HL-60 (cell line): ENCODE measurements at regions not wholly inside any gene's neighbourhood (a gene's known extent, or its start where the extent isn't known, plus 50 kb on each side); places are given as distances from the start of the nearest gene placed in this dataset.

Source experiments
- POLR2AphosphoS5 ChIP-seq: IDR thresholded peaks from 2 replicates; pipeline ENCODE4 v1.6.1; 2012; ENCODE audit warnings: low read depth
- TF ChIP-seq, protein P1 (sequence below): IDR thresholded peaks from one replicate; pipeline ENCODE4 v1.5.1; 2011; ENCODE audit warnings: low read length, control low read depth, inconsistent platforms; ENCODE audit not compliant: insufficient read depth
- TF ChIP-seq, protein P2 (sequence below): IDR thresholded peaks from 2 replicates; pipeline ENCODE4 v1.6.1; 2012; ENCODE audit warnings: low read depth; ENCODE audit not compliant: insufficient replicate concordance

DNA sequence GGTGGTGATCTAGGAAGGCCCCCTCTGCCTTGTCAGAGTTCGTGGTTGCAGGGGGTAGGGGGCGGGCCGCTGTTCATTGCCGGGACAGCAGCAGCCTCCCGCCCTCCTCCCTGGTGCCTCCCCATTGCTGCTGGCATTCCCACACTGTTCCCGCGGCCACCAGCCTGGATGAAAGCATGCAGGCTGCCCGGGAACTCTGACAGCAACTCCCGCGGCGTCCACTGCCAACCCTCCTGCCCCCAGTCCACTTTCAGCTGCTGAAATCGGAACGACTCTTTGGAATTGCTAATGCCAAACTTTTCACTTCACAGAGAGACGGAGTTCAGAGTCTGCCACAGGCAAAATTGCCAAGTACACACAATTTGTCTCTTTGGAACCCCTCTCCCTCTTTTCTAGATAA is 121.9 kb downstream of the BEND2 start:
- TF ChIP-seq, protein P1, sequence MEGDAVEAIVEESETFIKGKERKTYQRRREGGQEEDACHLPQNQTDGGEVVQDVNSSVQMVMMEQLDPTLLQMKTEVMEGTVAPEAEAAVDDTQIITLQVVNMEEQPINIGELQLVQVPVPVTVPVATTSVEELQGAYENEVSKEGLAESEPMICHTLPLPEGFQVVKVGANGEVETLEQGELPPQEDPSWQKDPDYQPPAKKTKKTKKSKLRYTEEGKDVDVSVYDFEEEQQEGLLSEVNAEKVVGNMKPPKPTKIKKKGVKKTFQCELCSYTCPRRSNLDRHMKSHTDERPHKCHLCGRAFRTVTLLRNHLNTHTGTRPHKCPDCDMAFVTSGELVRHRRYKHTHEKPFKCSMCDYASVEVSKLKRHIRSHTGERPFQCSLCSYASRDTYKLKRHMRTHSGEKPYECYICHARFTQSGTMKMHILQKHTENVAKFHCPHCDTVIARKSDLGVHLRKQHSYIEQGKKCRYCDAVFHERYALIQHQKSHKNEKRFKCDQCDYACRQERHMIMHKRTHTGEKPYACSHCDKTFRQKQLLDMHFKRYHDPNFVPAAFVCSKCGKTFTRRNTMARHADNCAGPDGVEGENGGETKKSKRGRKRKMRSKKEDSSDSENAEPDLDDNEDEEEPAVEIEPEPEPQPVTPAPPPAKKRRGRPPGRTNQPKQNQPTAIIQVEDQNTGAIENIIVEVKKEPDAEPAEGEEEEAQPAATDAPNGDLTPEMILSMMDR, result no peak
- no peak for TF ChIP-seq POLR2AphosphoS5
- TF ChIP-seq, protein P2, sequence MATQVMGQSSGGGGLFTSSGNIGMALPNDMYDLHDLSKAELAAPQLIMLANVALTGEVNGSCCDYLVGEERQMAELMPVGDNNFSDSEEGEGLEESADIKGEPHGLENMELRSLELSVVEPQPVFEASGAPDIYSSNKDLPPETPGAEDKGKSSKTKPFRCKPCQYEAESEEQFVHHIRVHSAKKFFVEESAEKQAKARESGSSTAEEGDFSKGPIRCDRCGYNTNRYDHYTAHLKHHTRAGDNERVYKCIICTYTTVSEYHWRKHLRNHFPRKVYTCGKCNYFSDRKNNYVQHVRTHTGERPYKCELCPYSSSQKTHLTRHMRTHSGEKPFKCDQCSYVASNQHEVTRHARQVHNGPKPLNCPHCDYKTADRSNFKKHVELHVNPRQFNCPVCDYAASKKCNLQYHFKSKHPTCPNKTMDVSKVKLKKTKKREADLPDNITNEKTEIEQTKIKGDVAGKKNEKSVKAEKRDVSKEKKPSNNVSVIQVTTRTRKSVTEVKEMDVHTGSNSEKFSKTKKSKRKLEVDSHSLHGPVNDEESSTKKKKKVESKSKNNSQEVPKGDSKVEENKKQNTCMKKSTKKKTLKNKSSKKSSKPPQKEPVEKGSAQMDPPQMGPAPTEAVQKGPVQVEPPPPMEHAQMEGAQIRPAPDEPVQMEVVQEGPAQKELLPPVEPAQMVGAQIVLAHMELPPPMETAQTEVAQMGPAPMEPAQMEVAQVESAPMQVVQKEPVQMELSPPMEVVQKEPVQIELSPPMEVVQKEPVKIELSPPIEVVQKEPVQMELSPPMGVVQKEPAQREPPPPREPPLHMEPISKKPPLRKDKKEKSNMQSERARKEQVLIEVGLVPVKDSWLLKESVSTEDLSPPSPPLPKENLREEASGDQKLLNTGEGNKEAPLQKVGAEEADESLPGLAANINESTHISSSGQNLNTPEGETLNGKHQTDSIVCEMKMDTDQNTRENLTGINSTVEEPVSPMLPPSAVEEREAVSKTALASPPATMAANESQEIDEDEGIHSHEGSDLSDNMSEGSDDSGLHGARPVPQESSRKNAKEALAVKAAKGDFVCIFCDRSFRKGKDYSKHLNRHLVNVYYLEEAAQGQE, result no peak
